GM12878 (cell line): ENCODE measurements at regions not wholly inside any gene's neighbourhood (a gene's known extent, or its start where the extent isn't known, plus 50 kb on each side); places are given as distances from the start of the nearest gene placed in this dataset.

Experiments used
- CBFB ChIP-seq: IDR thresholded peaks from 2 replicates; pipeline ENCODE4 v1.6.1; 2016; ENCODE audit warnings: antibody characterized with exemption, low read depth
- CHD2 ChIP-seq: IDR thresholded peaks from 2 replicates; pipeline ENCODE4 v1.6.1; 2011; ENCODE audit warnings: low read depth, low read length, improper control_type of control experiment, borderline replicate concordance
- DPF2 ChIP-seq: fragments of 450-650 bp; IDR thresholded peaks from 2 replicates; pipeline ENCODE4 v1.6.1; 2017; ENCODE audit warnings: mild to moderate bottlenecking
- EGR1 ChIP-seq, 2 experiments: IDR thresholded peaks; 1 replicate in 1 of 2; 2 replicates in 1 of 2; pipeline ENCODE4 v1.6.1; 2011 to 2012; ENCODE audit warnings: low read depth in 2 of 2, low read length in 2 of 2, borderline replicate concordance in 1 of 2, mild to moderate bottlenecking in 1 of 2, moderate library complexity in 1 of 2
- IRF4 ChIP-seq: IDR thresholded peaks from 2 replicates; pipeline ENCODE4 v1.6.1; 2011; ENCODE audit warnings: low read depth, low read length
- KDM1A ChIP-seq: fragments of 200-600 bp; sonication (generic); IDR thresholded peaks from 2 replicates; pipeline ENCODE4 v1.6.1; 2016; ENCODE audit warnings: borderline replicate concordance
- MTA2 ChIP-seq: fragments of 450-650 bp; IDR thresholded peaks from 2 replicates; pipeline ENCODE4 v1.6.1; 2016; ENCODE audit warnings: low read depth, mild to moderate bottlenecking, moderate library complexity
- MTA3 ChIP-seq: IDR thresholded peaks from 2 replicates; pipeline ENCODE4 v1.6.1; 2012; ENCODE audit warnings: low read length, inconsistent platforms, borderline replicate concordance
- MYC ChIP-seq: IDR thresholded peaks from 2 replicates; pipeline ENCODE4 v1.6.1; 2011; ENCODE audit warnings: mild to moderate bottlenecking, low read length, moderate library complexity, inconsistent platforms; ENCODE audit not compliant: insufficient read depth, insufficient replicate concordance, insufficient read length, severe bottlenecking
- NFYA ChIP-seq: IDR thresholded peaks from 2 replicates; pipeline ENCODE4 v1.6.1; 2011; ENCODE audit warnings: low read depth, mild to moderate bottlenecking, low read length, improper control_type of control experiment, borderline replicate concordance
- RBBP5 ChIP-seq: fragments of 200-600 bp; sonication (generic); conservative IDR thresholded peaks from 2 replicates; pipeline ENCODE4 v1.6.1; 2016
- REST ChIP-seq: IDR thresholded peaks from 2 replicates; pipeline ENCODE4 v1.6.1; 2012; ENCODE audit warnings: mild to moderate bottlenecking, low read depth, low read length
- SKIL ChIP-seq: fragments of 450-650 bp; IDR thresholded peaks from 2 replicates; pipeline ENCODE4 v1.6.1; 2017; ENCODE audit warnings: mild to moderate bottlenecking, low read depth, inconsistent platforms; ENCODE audit not compliant: poor library complexity, severe bottlenecking
- SMC3 ChIP-seq: IDR thresholded peaks from 2 replicates; pipeline ENCODE4 v1.6.1; 2011; ENCODE audit warnings: low read length, improper control_type of control experiment, borderline replicate concordance
- STAT1 ChIP-seq: fragments of 450-650 bp; conservative IDR thresholded peaks from 2 replicates; pipeline ENCODE4 v1.6.1; 2014; ENCODE audit warnings: antibody characterized with exemption, mild to moderate bottlenecking
- TAF1 ChIP-seq: IDR thresholded peaks from 2 replicates; pipeline ENCODE4 v1.6.1; 2011; ENCODE audit warnings: mild to moderate bottlenecking, low read depth, low read length, borderline replicate concordance
- TCF12 ChIP-seq: IDR thresholded peaks from 2 replicates; pipeline ENCODE4 v1.6.1; 2011; ENCODE audit warnings: low read depth, mild to moderate bottlenecking, low read length
- TCF7 ChIP-seq: IDR thresholded peaks from 2 replicates; pipeline ENCODE4 v1.6.1; 2014; ENCODE audit warnings: antibody characterized with exemption, borderline replicate concordance
- ZBED1 ChIP-seq: IDR thresholded peaks from 2 replicates; pipeline ENCODE4 v1.6.1; 2016; ENCODE audit warnings: borderline replicate concordance
- ZBTB4 ChIP-seq: fragments of 450-650 bp; formaldehyde crosslinking; IDR thresholded peaks from 2 replicates; pipeline ENCODE4 v1.4.0; 2022; ENCODE audit warnings: mild to moderate bottlenecking, moderate library complexity
- ZNF207 ChIP-seq: fragments of 450-650 bp; IDR thresholded peaks from 2 replicates; pipeline ENCODE4 v1.6.1; 2014; ENCODE audit warnings: antibody characterized with exemption, mild to moderate bottlenecking, borderline replicate concordance
- ZNF622 ChIP-seq: fragments of 450-650 bp; IDR thresholded peaks from 2 replicates; pipeline ENCODE4 v1.6.1; 2017; ENCODE audit warnings: mild to moderate bottlenecking, inconsistent platforms

GRCh38 chr15:75104804-75105557, 81.6 kb downstream of the PPCDC start (continued):
- TF ChIP-seq SKIL = peak; percentile 94
- TF ChIP-seq IRF4 = no peak; the same call in 1 of the 2 replicates
- TF ChIP-seq CBFB = peak; percentile 79
- peak; percentile 79; the same call in 1 of the 2 replicates for TF ChIP-seq DPF2
- TF ChIP-seq ZBTB4 (CRISPR knock-in tag) = no peak
- TF ChIP-seq TAF1 = no peak
- TF ChIP-seq EGR1 (IDR thresholded peaks at IDR 0.05; ENCODE audit: borderline replicate concordance in 1 of 2, low read depth in 2 of 2, low read length in 2 of 2) = peak in 1 of 2 experiments; percentile 40; a peak in 1 of 3 replicates
- peak; percentile 76; the same call in 1 of the 2 replicates for TF ChIP-seq MTA2
- no peak for TF ChIP-seq ZNF622
- 0 out of 2 replicates have a peak, but pooled peaks have one; percentile 60 for TF ChIP-seq TCF7
- no peak for TF ChIP-seq ZNF207
- TF ChIP-seq STAT1 = no peak
- TF ChIP-seq MTA3 = no peak; the same call in 1 of the 2 replicates
- peak; percentile 88; the same call in 1 of the 2 replicates for TF ChIP-seq ZBED1
- TF ChIP-seq REST = no peak
- TF ChIP-seq KDM1A = no peak
- TF ChIP-seq MYC = no peak
- TF ChIP-seq NFYA = no peak
- TF ChIP-seq SMC3 = no peak
- no peak for TF ChIP-seq RBBP5
- peak; percentile 37; the same call in 1 of the 2 replicates for TF ChIP-seq CHD2
- TF ChIP-seq TCF12 = no peak
